BLaER1 treated with 17β-estradiol and CSF1 and Interleukin-3, amounts not matched to agents 10 nM and 100 nM (cell line): ENCODE measurements at regions not wholly inside any gene's neighbourhood (a gene's known extent, or its start where the extent isn't known, plus 50 kb on each side); places are given as distances from the start of the nearest gene placed in this dataset.

Experiments
- H3K27ac ChIP-seq, 11 experiments: shearing (Covaris generic); formaldehyde crosslinking; 2 replicates each; pipeline ENCODE4 v1.8.1; 2022
- H3K27me3 ChIP-seq, 11 experiments: shearing (Covaris generic); formaldehyde crosslinking; 2 replicates each; pipeline ENCODE4 v1.8.1; 2022
- H3K36me3 ChIP-seq, 11 experiments: shearing (Covaris generic); formaldehyde crosslinking; 2 replicates each; pipeline ENCODE4 v1.8.1; 2022
- H3K4me1 ChIP-seq, 10 experiments: shearing (Covaris generic); formaldehyde crosslinking; 2 replicates each; pipeline ENCODE4 v1.8.1; 2022
- H3K4me2 ChIP-seq, 11 experiments: shearing (Covaris generic); formaldehyde crosslinking; 2 replicates each; pipeline ENCODE4 v1.8.1; 2022
- H3K4me3 ChIP-seq, 10 experiments: shearing (Covaris generic); formaldehyde crosslinking; 2 replicates each; pipeline ENCODE4 v1.8.1; 2022
- H3K9ac ChIP-seq, 11 experiments: shearing (Covaris generic); formaldehyde crosslinking; 2 replicates each; pipeline ENCODE4 v1.8.1; 2022
- H3K9me3 ChIP-seq, 11 experiments: shearing (Covaris generic); formaldehyde crosslinking; replicated peaks in 1 of 11; 2 replicates each; pipeline ENCODE4 v1.8.1; 2022
- H4K20me1 ChIP-seq, 11 experiments: shearing (Covaris generic); formaldehyde crosslinking; 2 replicates each; pipeline ENCODE4 v1.8.1; 2022
- Cebpa-rat ChIP-seq, 11 experiments: shearing (Covaris generic); IDR thresholded peaks; 2 replicates each; pipeline ENCODE4 v1.8.1; 2022

- H3K27me3 ChIP-seq, result no peaks in the 10 kb centered on the region
- no peak overlapping the region for H3K9ac ChIP-seq
- no peak overlapping the region for H3K4me2 ChIP-seq
- H3K4me1 ChIP-seq, result peaks cover 0 to 7% (median 0%) of the 10 kb centered on the region in 10 experiments; a peak in 6 of 20 replicates
- H4K20me1 ChIP-seq, result no peaks in the 10 kb centered on the region
- peaks cover 0 to 15% (median 5%) of the 10 kb centered on the region in 11 experiments; a peak in 6 of 22 replicates for H3K9me3 ChIP-seq
- no peaks in the 10 kb centered on the region for H3K36me3 ChIP-seq
- H3K27ac ChIP-seq, result no peak overlapping the region
- H3K4me3 ChIP-seq, result no peak overlapping the region
- TF ChIP-seq Cebpa-rat (IDR thresholded peaks at IDR 0.05), result no peak
These were observed 60.8 kb downstream of the NSMCE3 start for GRCh38 chr15:29208836-29209235.

- H3K9me3 ChIP-seq, result peaks cover 0 to 15% (median 5%) of the 10 kb centered on the region in 11 experiments; a peak in 6 of 22 replicates
These were observed 61.3 kb downstream of the NSMCE3 start for GRCh38 chr15:29208352-29208751.

GRCh38 chr15:29207758-29208108 lies 61.9 kb downstream of the NSMCE3 start:
- no peaks in the 10 kb centered on the region for H3K27me3 ChIP-seq
- no peaks in the 10 kb centered on the region for H4K20me1 ChIP-seq
- no peak overlapping the region for H3K27ac ChIP-seq
- no peak for TF ChIP-seq Cebpa-rat (IDR thresholded peaks at IDR 0.05)
- no peak overlapping the region for H3K9ac ChIP-seq
- H3K9me3 ChIP-seq, result peaks cover 0 to 14% (median 5%) of the 10 kb centered on the region in 11 experiments; a peak in 6 of 22 replicates
- H3K36me3 ChIP-seq, result no peaks in the 10 kb centered on the region
- peaks cover 0 to 7% (median 0%) of the 10 kb centered on the region in 10 experiments; a peak in 6 of 20 replicates for H3K4me1 ChIP-seq
- peak overlapping the region in 3 of 11 experiments; percentile 20 to 42 (median 30); a peak in 1 of 22 replicates for H3K4me2 ChIP-seq
- H3K4me3 ChIP-seq, result no peak overlapping the region

More at GRCh38 chr15:29208352-29208751, 61.3 kb downstream of the NSMCE3 start:
- Histone ChIP-seq H3K27me3 (no peaks in the 10 kb centered on the region), H3K9ac (no peak overlapping the region), H3K4me3 (no peak overlapping the region), H3K36me3 (no peaks in the 10 kb centered on the region), H3K4me1 (peaks cover 0 to 7% (median 0%) of the 10 kb centered on the region in 10 experiments; a peak in 6 of 20 replicates), H3K27ac (no peak overlapping the region), H3K4me2 (0 out of 22 replicates have a peak overlapping the region, but pooled peaks of 2 of the 11 experiments have one; percentile 20 to 30), H4K20me1 (no peaks in the 10 kb centered on the region)
- no peak for TF ChIP-seq Cebpa-rat (IDR thresholded peaks at IDR 0.05)

- TF ChIP-seq Cebpa-rat (IDR thresholded peaks at IDR 0.05), result no peak
- H3K27ac ChIP-seq, result no peak overlapping the region
- no peaks in the 10 kb centered on the region for H3K27me3 ChIP-seq
- peaks cover 0 to 7% (median 0%) of the 10 kb centered on the region in 10 experiments; a peak in 6 of 20 replicates for H3K4me1 ChIP-seq
- H3K4me2 ChIP-seq, result 0 out of 22 replicates have a peak overlapping the region, but pooled peaks of 1 of the 11 experiments have one; percentile 42
- no peaks in the 10 kb centered on the region for H3K36me3 ChIP-seq
- H3K9ac ChIP-seq, result no peak overlapping the region
- H4K20me1 ChIP-seq, result no peaks in the 10 kb centered on the region
- H3K4me3 ChIP-seq, result no peak overlapping the region
- peaks cover 0 to 11% (median 5%) of the 10 kb centered on the region in 11 experiments; a peak in 6 of 22 replicates for H3K9me3 ChIP-seq
These were observed 62.4 kb downstream of the NSMCE3 start for GRCh38 chr15:29207027-29207757.

- Histone ChIP-seq H3K4me2 (no peak overlapping the region), H3K36me3 (no peaks in the 10 kb centered on the region), H3K4me3 (no peak overlapping the region), H3K9ac (no peak overlapping the region), H3K27me3 (no peaks in the 10 kb centered on the region), H4K20me1 (no peaks in the 10 kb centered on the region), H3K4me1 (peaks cover 0 to 7% (median 0%) of the 10 kb centered on the region in 10 experiments; a peak in 6 of 20 replicates), H3K9me3 (peaks cover 0 to 11% (median 5%) of the 10 kb centered on the region in 11 experiments; a peak in 6 of 22 replicates), H3K27ac (no peak overlapping the region)
- TF ChIP-seq Cebpa-rat (IDR thresholded peaks at IDR 0.05), result no peak
These were observed 64.4 kb downstream of the NSMCE3 start for GRCh38 chr15:29205186-29205585.

GRCh38 chr15:29204369-29204755 lies 65.3 kb downstream of the NSMCE3 start:
- Histone ChIP-seq H3K27ac (no peak overlapping the region), H3K27me3 (no peaks in the 10 kb centered on the region), H4K20me1 (no peaks in the 10 kb centered on the region), H3K9ac (no peak overlapping the region), H3K9me3 (peaks cover 0 to 11% (median 5%) of the 10 kb centered on the region in 11 experiments; a peak in 6 of 22 replicates), H3K4me2 (no peak overlapping the region), H3K4me3 (no peak overlapping the region), H3K4me1 (peaks cover 0 to 7% (median 0%) of the 10 kb centered on the region in 10 experiments; a peak in 6 of 20 replicates), H3K36me3 (no peaks in the 10 kb centered on the region)
- TF ChIP-seq Cebpa-rat (IDR thresholded peaks at IDR 0.05), result no peak

- Histone ChIP-seq H4K20me1 (no peaks in the 10 kb centered on the region), H3K4me2 (no peak overlapping the region), H3K9ac (no peak overlapping the region), H3K27me3 (no peaks in the 10 kb centered on the region), H3K27ac (no peak overlapping the region), H3K4me1 (peaks cover 0 to 7% (median 0%) of the 10 kb centered on the region in 10 experiments; a peak in 6 of 20 replicates), H3K9me3 (peaks cover 0 to 11% (median 5%) of the 10 kb centered on the region in 11 experiments; a peak in 6 of 22 replicates), H3K36me3 (no peaks in the 10 kb centered on the region), H3K4me3 (no peak overlapping the region)
- no peak for TF ChIP-seq Cebpa-rat (IDR thresholded peaks at IDR 0.05)
These were observed 65.8 kb downstream of the NSMCE3 start for GRCh38 chr15:29203718-29204368.

- Histone ChIP-seq H3K27me3 (no peaks in the 10 kb centered on the region), H3K9me3 (no peaks in the 10 kb centered on the region), H3K27ac (no peak overlapping the region), H4K20me1 (no peaks in the 10 kb centered on the region), H3K4me2 (no peak overlapping the region), H3K9ac (no peak overlapping the region), H3K4me3 (no peak overlapping the region), H3K4me1 (no peaks in the 10 kb centered on the region), H3K36me3 (no peaks in the 10 kb centered on the region)
- TF ChIP-seq Cebpa-rat (IDR thresholded peaks at IDR 0.05), result no peak
These were observed 72.9 kb downstream of the NSMCE3 start for GRCh38 chr15:29196722-29197121.

GRCh38 chr15:29196290-29196689 lies 73.3 kb downstream of the NSMCE3 start:
- no peak overlapping the region for H3K4me3 ChIP-seq
- H3K27ac ChIP-seq, result no peak overlapping the region
- H3K4me1 ChIP-seq, result no peaks in the 10 kb centered on the region
- H3K27me3 ChIP-seq, result no peaks in the 10 kb centered on the region
- no peaks in the 10 kb centered on the region for H4K20me1 ChIP-seq
- no peak overlapping the region for H3K4me2 ChIP-seq
- no peak overlapping the region for H3K9ac ChIP-seq
- H3K9me3 ChIP-seq, result no peaks in the 10 kb centered on the region
- TF ChIP-seq Cebpa-rat (IDR thresholded peaks at IDR 0.05), result no peak
- H3K36me3 ChIP-seq, result no peaks in the 10 kb centered on the region
